ENCODE measurements at regions not wholly inside any gene's neighbourhood (a gene's known extent, or its start where the extent isn't known, plus 50 kb on each side); places are given as distances from the start of the nearest gene placed in this dataset.

DNA sequence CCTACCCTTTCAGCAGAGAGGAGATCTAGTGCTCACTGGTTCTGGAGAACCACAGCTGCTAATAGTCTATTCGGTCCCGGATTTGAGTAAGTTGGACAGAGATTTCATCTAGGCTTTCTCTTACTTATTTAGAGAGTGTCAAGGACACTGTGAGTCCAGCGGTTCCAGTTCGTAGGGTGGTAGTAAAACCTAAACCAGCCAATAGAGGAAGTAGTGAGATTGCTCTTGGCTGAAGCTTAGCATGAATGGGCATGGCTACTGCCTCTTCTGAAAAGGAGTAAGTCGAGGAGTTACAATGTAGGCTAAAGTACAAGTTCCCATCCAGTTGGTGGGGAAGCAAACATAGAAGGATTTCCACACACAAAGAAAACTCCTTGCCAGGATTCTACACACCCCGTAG, 109.6 kb upstream of the MOCS2 start:
- TF ChIP-seq CTCF (IDR thresholded peaks at IDR 0.05) (no peak), POLR2A (IDR thresholded peaks at IDR 0.05) (no peak)

Data from heart left ventricle (tissue), 13 donors.